GM19467 (cell line): ENCODE measurements at regions not wholly inside any gene's neighbourhood (a gene's known extent, or its start where the extent isn't known, plus 50 kb on each side); places are given as distances from the start of the nearest gene placed in this dataset.
"Not testable (repeated sequence)": the region's sequence is repeated elsewhere in the genome, so short reads cannot be mapped to it uniquely, and the experiment has no call there.

Experiments
- ATAC-seq: cut with Tn5 transposase; IDR thresholded peaks from one replicate; pipeline ENCODE4 v1.9.1; 2021; ENCODE audit warnings: mild to moderate bottlenecking, moderate library complexity; ENCODE audit not compliant: unreplicated experiment

GRCh38 chr5:88092958-88093605 lies 175.6 kb downstream of the TMEM161B start:
- ATAC-seq, result no peak

GRCh38 chr5:88092358-88092757 lies 176.3 kb downstream of the TMEM161B start:
- ATAC-seq, result no peak

- ATAC-seq, result no peak
These were observed 178.1 kb downstream of the TMEM161B start for GRCh38 chr5:88090506-88090905.

- ATAC-seq, result no peak
These were observed 178.8 kb downstream of the TMEM161B start for GRCh38 chr5:88089719-88090390.

- no peak for ATAC-seq
These were observed 183.2 kb downstream of the TMEM161B start for GRCh38 chr5:88085462-88085861.

- no peak for ATAC-seq
These were observed 186.8 kb downstream of the TMEM161B start for GRCh38 chr5:88081877-88082276.

- ATAC-seq, result no peak
These were observed 204.8 kb downstream of the TMEM161B start for GRCh38 chr5:88063813-88064212.

- no peak for ATAC-seq
These were observed 208.5 kb downstream of the TMEM161B start for GRCh38 chr5:88060194-88060593.

GRCh38 chr5:88058625-88059024 lies 210.0 kb downstream of the TMEM161B start:
- ATAC-seq, result no peak

- not testable (repeated sequence) for ATAC-seq
These were observed 216.2 kb downstream of the TMEM161B start for GRCh38 chr5:88052468-88052867.

GRCh38 chr5:88051148-88051547 lies 217.5 kb downstream of the TMEM161B start:
- ATAC-seq, result no peak

GRCh38 chr5:88049737-88050136 lies 218.9 kb downstream of the TMEM161B start:
- ATAC-seq, result no peak

GRCh38 chr5:88049156-88049555 lies 219.5 kb downstream of the TMEM161B start:
- ATAC-seq, result no peak

GRCh38 chr5:88045931-88046461 lies 222.6 kb downstream of the TMEM161B start:
- no peak for ATAC-seq

GRCh38 chr5:88045165-88045564 lies 223.5 kb downstream of the TMEM161B start:
- ATAC-seq, result no peak

- no peak for ATAC-seq
These were observed 234.1 kb downstream of the TMEM161B start for GRCh38 chr5:88034520-88034919.

GRCh38 chr5:88033191-88033590 lies 235.5 kb downstream of the TMEM161B start:
- ATAC-seq, result no peak

GRCh38 chr5:88029011-88029410 lies 239.6 kb downstream of the TMEM161B start:
- no peak for ATAC-seq

- no peak for ATAC-seq
These were observed 247.5 kb downstream of the TMEM161B start for GRCh38 chr5:88021141-88021540.

- ATAC-seq, result not testable (repeated sequence)
These were observed 253.7 kb downstream of the TMEM161B start for GRCh38 chr5:88014984-88015383.

GRCh38 chr5:88000877-88001276 lies 267.8 kb downstream of the TMEM161B start:
- ATAC-seq, result no peak

GRCh38 chr5:87997662-87998061 lies 271.0 kb downstream of the TMEM161B start:
- no peak for ATAC-seq
